Naive thymus-derived CD4-positive, alpha-beta T cell (primary cell): ENCODE measurements at regions not wholly inside any gene's neighbourhood (a gene's known extent, or its start where the extent isn't known, plus 50 kb on each side); places are given as distances from the start of the nearest gene placed in this dataset.

Experiments
- ATAC-seq: fragments of 150-1000 bp; cut with Tn5 transposase; 2 replicates; pipeline ENCODE4 v1.10.0; 2021; ENCODE audit warnings: mild to moderate bottlenecking, moderate library complexity
- CTCF ChIA-PET: fragments of 350-600 bp; sonication (Branson Sonifier 250); formaldehyde crosslinking; loops from one replicate; lab custom pipeline; 2021; ENCODE audit warnings: antibody characterized with exemption; lab: Charles Lee
- POLR2A ChIA-PET: fragments of 350-600 bp; sonication (Branson Sonifier 250); formaldehyde crosslinking; loops from one replicate; lab custom pipeline; 2021; ENCODE audit warnings: antibody characterized with exemption, inconsistent platforms; lab: Charles Lee
- DNase-seq, 9 donors: peaks; one replicate each; pipeline versions ENCODE4 v3.0.0 to v3.0.0-alpha.2; 2020 to 2022; ENCODE audit warnings: mixed read lengths in 1 of 9
- H3K27ac ChIP-seq: one replicate; pipeline ENCODE4 v1.7.0; 2013; ENCODE audit warnings: mild to moderate bottlenecking, low read depth, low read length, moderate library complexity
- H3K27me3 ChIP-seq, 2 donors: one replicate each; pipeline ENCODE4 v1.7.0; 2013; ENCODE audit warnings: low read length in 2 of 2, mild to moderate bottlenecking in 2 of 2, moderate library complexity in 2 of 2; ENCODE audit not compliant: control insufficient read depth in 2 of 2, insufficient read depth in 2 of 2
- H3K36me3 ChIP-seq, 3 experiments: 1 replicate in 2 of 3; 2 replicates in 1 of 3; pipeline ENCODE4 v1.7.0; 2013; ENCODE audit warnings: low read length in 3 of 3, mild to moderate bottlenecking in 3 of 3, moderate library complexity in 1 of 3; ENCODE audit not compliant: insufficient read depth in 3 of 3, control insufficient read depth in 2 of 3
- H3K4me1 ChIP-seq, 2 donors: one replicate each; pipeline ENCODE4 v1.7.0; 2013; ENCODE audit warnings: low read length in 2 of 2, mild to moderate bottlenecking in 2 of 2, moderate library complexity in 1 of 2; ENCODE audit not compliant: control insufficient read depth in 2 of 2, insufficient read depth in 2 of 2
- H3K4me3 ChIP-seq: 2 replicates; pipeline ENCODE4 v1.7.0; 2013; ENCODE audit warnings: mild to moderate bottlenecking, low read length
- H3K9me3 ChIP-seq, 3 experiments: 1 replicate in 2 of 3; 2 replicates in 1 of 3; pipeline ENCODE4 v1.7.0; 2013; ENCODE audit warnings: low read length in 3 of 3; ENCODE audit not compliant: control insufficient read depth in 2 of 3
- H3K27ac Mint-ChIP-seq, 9 donors: one replicate each; pipeline ENCODE4 v1.8.0; 2020 to 2022; ENCODE audit warnings: mixed read lengths in 9 of 9, mild to moderate bottlenecking in 8 of 9, moderate library complexity in 5 of 9, inconsistent platforms in 2 of 9
- H3K27me3 Mint-ChIP-seq, 5 donors: one replicate each; pipeline ENCODE4 v1.8.0; 2021 to 2022; ENCODE audit warnings: mixed read lengths in 5 of 5, mild to moderate bottlenecking in 1 of 5
- H3K36me3 Mint-ChIP-seq, 5 donors: one replicate each; pipeline ENCODE4 v1.8.0; 2020 to 2022; ENCODE audit warnings: mixed read lengths in 5 of 5, mild to moderate bottlenecking in 3 of 5, inconsistent platforms in 1 of 5
- H3K4me1 Mint-ChIP-seq, 7 donors: one replicate each; pipeline ENCODE4 v1.8.0; 2020 to 2022; ENCODE audit warnings: mixed read lengths in 7 of 7, mild to moderate bottlenecking in 3 of 7, inconsistent platforms in 1 of 7
- H3K4me3 Mint-ChIP-seq, 10 donors: one replicate each; pipeline ENCODE4 v1.8.0; 2020 to 2022; ENCODE audit warnings: mild to moderate bottlenecking in 10 of 10, mixed read lengths in 10 of 10, moderate library complexity in 6 of 10, inconsistent platforms in 2 of 10
- H3K9me3 Mint-ChIP-seq, 11 donors: one replicate each; pipeline ENCODE4 v1.8.0; 2020 to 2022; ENCODE audit warnings: mixed read lengths in 11 of 11, mild to moderate bottlenecking in 4 of 11, inconsistent platforms in 1 of 11, moderate library complexity in 1 of 11
- intact Hi-C, 2 donors: fragments of 100-400 bp; cut with micrococcal nuclease; formaldehyde crosslinking; loops; one replicate each; pipeline ENCODE4 v1.15.1; 2023

DNA sequence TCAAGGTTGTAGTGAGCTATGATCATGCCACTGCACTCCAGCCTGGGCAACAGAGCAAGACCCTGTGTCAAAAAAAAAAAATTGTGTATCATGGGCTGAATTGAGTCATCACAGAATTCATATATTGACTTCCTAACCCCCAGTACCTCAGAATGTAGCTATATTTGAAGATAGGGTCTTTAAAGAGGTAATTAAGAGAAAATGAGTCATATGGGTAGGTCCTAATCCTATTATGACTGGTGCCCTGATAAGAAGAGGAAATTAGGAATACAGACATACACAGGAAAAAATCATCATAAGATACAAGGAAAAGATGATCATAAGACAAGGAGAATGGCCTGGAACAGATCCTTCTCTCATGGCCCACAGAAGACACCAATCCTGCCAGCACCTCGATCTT, 466.4 kb upstream of the ACVR2A start:
- no peak for DNase-seq
- Mint-ChIP-seq H3K4me1 (peaks cover 0 to 3% (median 0%) of the 10 kb centered on the region in 7 donors), H3K27me3 (peaks cover 0 to 2% (median 0%) of the 10 kb centered on the region in 5 donors), H3K9me3 (peaks cover 0 to 6% (median 0%) of the 10 kb centered on the region in 11 donors), H3K27ac (no peak overlapping the region), H3K4me3 (no peak overlapping the region), H3K36me3 (peaks cover 0 to 3% (median 0%) of the 10 kb centered on the region in 5 donors)
- Histone ChIP-seq H3K27ac (no peak overlapping the region), H3K27me3 (no peaks in the 10 kb centered on the region), H3K4me1 (no peaks in the 10 kb centered on the region), H3K9me3 (no peaks in the 10 kb centered on the region), H3K4me3 (no peak overlapping the region), H3K36me3 (no peaks in the 10 kb centered on the region)
- ATAC-seq = no peak
- intact Hi-C loops = no loop called here
- ChIA-PET POLR2A (no interaction called here), CTCF (no interaction called here)

DNA sequence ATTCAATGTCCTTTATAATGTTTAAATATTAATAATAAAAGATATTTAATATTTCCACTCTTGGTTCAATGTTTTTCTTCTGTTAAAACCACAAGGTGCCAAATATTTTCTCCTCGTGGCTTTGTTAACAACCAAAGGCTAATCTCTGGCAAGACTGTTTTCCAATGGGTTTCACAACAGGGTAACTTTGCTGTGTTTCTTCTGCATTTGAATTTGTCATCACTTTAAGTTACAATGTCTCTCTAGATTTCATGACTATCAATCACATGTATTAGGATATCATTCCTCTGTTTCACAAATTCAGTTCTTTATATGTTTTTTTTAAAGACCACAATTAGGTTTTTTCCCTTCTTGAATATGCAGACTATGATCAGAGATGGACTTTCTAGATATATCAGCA, 469.8 kb upstream of the ACVR2A start:
- H3K4me1 Mint-ChIP-seq = peaks cover 0 to 3% (median 0%) of the 10 kb centered on the region in 7 donors
- ATAC-seq = no peak
- ChIA-PET POLR2A (no interaction called here), CTCF (no interaction called here)
- intact Hi-C loops = no loop called here
- H3K27me3 Mint-ChIP-seq = peaks cover 0 to 10% (median 0%) of the 10 kb centered on the region in 5 donors
- Histone ChIP-seq H3K36me3 (no peaks in the 10 kb centered on the region), H3K27ac (no peak overlapping the region), H3K4me1 (no peaks in the 10 kb centered on the region), H3K27me3 (no peaks in the 10 kb centered on the region), H3K4me3 (no peak overlapping the region), H3K9me3 (no peaks in the 10 kb centered on the region)
- no peak overlapping the region for H3K27ac Mint-ChIP-seq
- peaks cover 0 to 6% (median 0%) of the 10 kb centered on the region in 11 donors for H3K9me3 Mint-ChIP-seq
- H3K4me3 Mint-ChIP-seq = no peak overlapping the region
- H3K36me3 Mint-ChIP-seq = peaks cover 0 to under 1% (median 0%) of the 10 kb centered on the region in 5 donors
- DNase-seq = no peak

- intact Hi-C loops = no loop called here
- Mint-ChIP-seq H3K27ac (no peak overlapping the region), H3K4me1 (peaks cover 0 to 3% (median 0%) of the 10 kb centered on the region in 7 donors), H3K27me3 (peaks cover 0 to 10% (median 0%) of the 10 kb centered on the region in 5 donors), H3K4me3 (no peak overlapping the region), H3K36me3 (peaks cover 0 to 2% (median 0%) of the 10 kb centered on the region in 5 donors), H3K9me3 (peaks cover 0 to 6% (median 0%) of the 10 kb centered on the region in 11 donors)
- POLR2A ChIA-PET = no interaction called here
- Histone ChIP-seq H3K4me1 (no peaks in the 10 kb centered on the region), H3K27ac (no peak overlapping the region), H3K4me3 (no peak overlapping the region), H3K36me3 (no peaks in the 10 kb centered on the region), H3K27me3 (no peaks in the 10 kb centered on the region), H3K9me3 (no peaks in the 10 kb centered on the region)
- ATAC-seq = no peak
- CTCF ChIA-PET = no interaction called here
- no peak for DNase-seq
Measured at GRCh38 chr2:147374423-147374811, 470.4 kb upstream of the ACVR2A start.

DNA sequence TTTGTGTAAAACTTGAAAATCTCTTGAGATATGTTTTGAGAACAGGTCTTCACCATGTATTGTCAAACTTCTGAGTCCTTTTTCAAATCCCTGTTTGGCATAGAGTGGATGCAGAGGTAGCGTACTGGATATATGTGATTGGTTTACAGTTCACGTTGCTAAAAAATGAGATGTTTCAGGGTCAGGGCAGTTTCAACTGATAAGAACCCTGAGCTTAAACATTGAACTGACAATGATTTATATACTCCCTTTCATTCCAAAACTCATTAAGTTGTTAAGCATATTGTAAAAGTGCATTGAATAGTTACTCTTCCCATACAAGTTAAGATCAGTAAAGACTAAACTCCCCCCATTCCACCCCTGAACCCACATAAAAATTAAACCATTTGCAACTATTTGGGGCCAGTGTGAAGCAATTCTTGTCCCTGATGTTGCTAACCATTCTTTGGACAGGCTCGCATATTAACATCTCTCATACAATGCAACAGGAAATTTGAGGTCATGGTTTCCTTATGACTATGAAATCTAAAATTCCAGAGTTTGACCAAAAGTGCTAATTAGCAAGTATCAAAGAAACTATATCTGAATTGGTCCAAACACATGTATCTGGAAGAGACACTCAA, 470.9 kb upstream of the ACVR2A start:
- no peak overlapping the region for H3K4me3 Mint-ChIP-seq
- peaks cover 0 to 6% (median 0%) of the 10 kb centered on the region in 11 donors for H3K9me3 Mint-ChIP-seq
- H3K36me3 ChIP-seq = no peaks in the 10 kb centered on the region
- no peak overlapping the region for H3K27ac Mint-ChIP-seq
- no peaks in the 10 kb centered on the region for H3K27me3 ChIP-seq
- peaks cover 0 to 3% (median 0%) of the 10 kb centered on the region in 7 donors for H3K4me1 Mint-ChIP-seq
- CTCF ChIA-PET = no interaction called here
- H3K4me3 ChIP-seq = no peak overlapping the region
- H3K27ac ChIP-seq = no peak overlapping the region
- no peaks in the 10 kb centered on the region for H3K4me1 ChIP-seq
- no peaks in the 10 kb centered on the region for H3K9me3 ChIP-seq
- intact Hi-C loops = no loop called here
- H3K27me3 Mint-ChIP-seq = peaks cover 0 to 10% (median 0%) of the 10 kb centered on the region in 5 donors
- no peak for ATAC-seq
- POLR2A ChIA-PET = no interaction called here
- H3K36me3 Mint-ChIP-seq = peaks cover 0 to 2% (median 0%) of the 10 kb centered on the region in 5 donors
- DNase-seq = no peak

DNA sequence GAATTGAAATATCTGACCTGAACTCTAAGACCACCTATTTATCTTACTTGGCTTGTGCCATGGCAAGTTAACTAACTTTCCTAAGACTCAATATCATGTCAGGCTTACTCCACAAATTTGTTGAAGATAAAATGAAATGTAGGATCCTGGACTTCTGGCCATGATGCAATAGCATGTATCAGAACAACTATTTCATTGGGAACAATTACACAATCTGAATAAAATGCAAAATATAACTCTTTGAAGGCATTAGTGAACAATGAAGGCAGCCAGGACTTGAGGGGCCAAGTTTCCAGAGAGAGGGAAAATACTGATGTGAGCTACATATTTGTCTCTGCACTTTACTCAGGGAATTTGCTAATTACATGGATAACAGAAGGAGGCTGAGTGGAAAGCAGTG, 476.5 kb upstream of the ACVR2A start:
- H3K9me3 Mint-ChIP-seq = peaks cover 0 to 7% (median 0%) of the 10 kb centered on the region in 11 donors
- H3K4me3 Mint-ChIP-seq = no peak overlapping the region
- Histone ChIP-seq H3K4me3 (no peak overlapping the region), H3K36me3 (no peaks in the 10 kb centered on the region), H3K27me3 (no peaks in the 10 kb centered on the region), H3K4me1 (no peaks in the 10 kb centered on the region), H3K27ac (no peak overlapping the region), H3K9me3 (no peaks in the 10 kb centered on the region)
- no peak for ATAC-seq
- ChIA-PET CTCF (no interaction called here), POLR2A (no interaction called here)
- peaks cover 0 to 11% (median 5%) of the 10 kb centered on the region in 5 donors for H3K27me3 Mint-ChIP-seq
- no peak for DNase-seq
- peaks cover 0 to 4% (median 0%) of the 10 kb centered on the region in 5 donors for H3K36me3 Mint-ChIP-seq
- no peak overlapping the region for H3K27ac Mint-ChIP-seq
- peaks cover 0 to 12% (median 11%) of the 10 kb centered on the region in 7 donors for H3K4me1 Mint-ChIP-seq
- intact Hi-C loops = no loop called here

DNA sequence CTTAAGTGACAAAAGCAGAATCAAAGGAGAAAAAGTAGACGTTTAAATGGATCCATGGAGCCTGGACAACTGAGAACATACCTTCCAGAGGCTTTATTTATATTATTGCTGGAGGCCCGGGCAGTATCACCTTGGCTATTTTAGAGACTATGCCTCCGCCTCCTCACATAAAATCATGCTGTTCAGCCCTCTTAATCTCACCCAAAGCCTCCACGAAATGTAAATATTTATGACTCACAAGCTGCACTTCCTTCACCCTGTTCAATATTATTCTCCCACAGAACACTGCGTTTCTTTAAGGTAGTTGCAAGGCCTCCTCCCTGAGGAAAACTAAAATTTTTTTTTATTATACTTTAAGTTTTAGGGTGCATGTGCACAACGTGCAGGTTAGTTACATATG, 478.6 kb upstream of the ACVR2A start:
- Histone ChIP-seq H3K4me1 (no peaks in the 10 kb centered on the region), H3K9me3 (no peaks in the 10 kb centered on the region), H3K4me3 (no peak overlapping the region), H3K27ac (no peak overlapping the region), H3K36me3 (no peaks in the 10 kb centered on the region), H3K27me3 (no peaks in the 10 kb centered on the region)
- Mint-ChIP-seq H3K27me3 (peaks cover 0 to 11% (median 4%) of the 10 kb centered on the region in 5 donors), H3K36me3 (peaks cover 0 to 4% (median 0%) of the 10 kb centered on the region in 5 donors), H3K27ac (no peak overlapping the region), H3K9me3 (peaks cover 0 to 7% (median 0%) of the 10 kb centered on the region in 11 donors), H3K4me3 (no peak overlapping the region), H3K4me1 (peaks cover 0 to 12% (median 11%) of the 10 kb centered on the region in 7 donors)
- POLR2A ChIA-PET = no interaction called here
- ATAC-seq = no peak
- no peak for DNase-seq
- CTCF ChIA-PET = no interaction called here
- intact Hi-C loops = no loop called here

GRCh38 chr2:147365622-147366021, 479.2 kb upstream of the ACVR2A start:
- H3K4me1 ChIP-seq = no peaks in the 10 kb centered on the region
- H3K9me3 ChIP-seq = no peaks in the 10 kb centered on the region
- no peaks in the 10 kb centered on the region for H3K27me3 ChIP-seq
- ChIA-PET POLR2A (no interaction called here), CTCF (no interaction called here)
- no peaks in the 10 kb centered on the region for H3K36me3 ChIP-seq
- H3K36me3 Mint-ChIP-seq = peaks cover 0 to 4% (median 0%) of the 10 kb centered on the region in 5 donors
- peaks cover 0 to 11% (median 0%) of the 10 kb centered on the region in 5 donors for H3K27me3 Mint-ChIP-seq
- DNase-seq = no peak
- no peak overlapping the region for H3K27ac ChIP-seq
- intact Hi-C loops = no loop called here
- H3K9me3 Mint-ChIP-seq = peaks cover 0 to 7% (median 0%) of the 10 kb centered on the region in 11 donors
- H3K27ac Mint-ChIP-seq = no peak overlapping the region
- H3K4me3 ChIP-seq = no peak overlapping the region
- peaks cover 0 to 12% (median 11%) of the 10 kb centered on the region in 7 donors for H3K4me1 Mint-ChIP-seq
- H3K4me3 Mint-ChIP-seq = no peak overlapping the region
- no peak for ATAC-seq
